ENCODE measurements at regions not wholly inside any gene's neighbourhood (a gene's known extent, or its start where the extent isn't known, plus 50 kb on each side); places are given as distances from the start of the nearest gene placed in this dataset.

- DNase-seq (ENCODE audit: extremely low spot score) = no peak
Measured at GRCh38 chr2:204251998-204252376, 293.3 kb upstream of the PARD3B start.

GRCh38 chr2:204255071-204255470, 290.2 kb upstream of the PARD3B start:
- Histone ChIP-seq H3K27ac (replicated peaks in 1 of 4) (no peak overlapping the region), H3K4me1 (peaks cover 0 to 9% (median 5%) of the 10 kb centered on the region in 4 donors), H3K36me3 (no peaks in the 10 kb centered on the region), H3K27me3 (no peaks in the 10 kb centered on the region), H3K4me3 (no peak overlapping the region), H3K9me3 (no peaks in the 10 kb centered on the region)
- intact Hi-C loops (cut with DNase I) = loop anchor here (5.0 kb wide), 1 partner anchor 1422 kb away; no protein-coding TSS in a partner anchor
- 77% methylated on average over 5 of the region's 5 CpGs for WGBS
- TF ChIP-seq POLR2AphosphoS5 (IDR thresholded peaks at IDR 0.05) = no peak
- no peak for TF ChIP-seq CTCF (IDR thresholded peaks at IDR 0.05)
- no peak for TF ChIP-seq POLR2A (IDR thresholded peaks at IDR 0.05; ENCODE audit: low read depth)
- TF ChIP-seq EP300 (IDR thresholded peaks at IDR 0.05) = no peak
- no peak for DNase-seq (ENCODE audit: extremely low spot score)

More at GRCh38 chr2:204251998-204252376, 293.3 kb upstream of the PARD3B start:
- intact Hi-C loops (cut with DNase I) = no loop called here
- no peak overlapping the region for H3K27ac ChIP-seq (replicated peaks in 1 of 4)
- 85% methylated on average over 11 of the region's 11 CpGs for WGBS
- H3K4me1 ChIP-seq = peaks cover 0 to 4% (median 0%) of the 10 kb centered on the region in 4 donors
- no peak overlapping the region for H3K4me3 ChIP-seq
- no peaks in the 10 kb centered on the region for H3K36me3 ChIP-seq
- TF ChIP-seq POLR2AphosphoS5 (IDR thresholded peaks at IDR 0.05) (no peak), POLR2A (IDR thresholded peaks at IDR 0.05; ENCODE audit: low read depth) (no peak), CTCF (IDR thresholded peaks at IDR 0.05) (no peak), EP300 (IDR thresholded peaks at IDR 0.05) (no peak)
- no peaks in the 10 kb centered on the region for H3K27me3 ChIP-seq
- H3K9me3 ChIP-seq = no peaks in the 10 kb centered on the region

- intact Hi-C loops (cut with DNase I) = loop anchor here (5.0 kb wide), 1 partner anchor 1422 kb away; no protein-coding TSS in a partner anchor
- H3K36me3 ChIP-seq = no peaks in the 10 kb centered on the region
- no peak for DNase-seq (ENCODE audit: extremely low spot score)
- H3K4me1 ChIP-seq = peaks cover 0 to 13% (median 10%) of the 10 kb centered on the region in 4 donors
- no peaks in the 10 kb centered on the region for H3K9me3 ChIP-seq
- TF ChIP-seq CTCF (IDR thresholded peaks at IDR 0.05) (no peak), POLR2A (IDR thresholded peaks at IDR 0.05; ENCODE audit: low read depth) (no peak), POLR2AphosphoS5 (IDR thresholded peaks at IDR 0.05) (no peak), EP300 (IDR thresholded peaks at IDR 0.05) (no peak)
- WGBS = 71% methylated on average over 2 of the region's 2 CpGs
- H3K27me3 ChIP-seq = no peaks in the 10 kb centered on the region
- H3K4me3 ChIP-seq = no peak overlapping the region
- no peak overlapping the region for H3K27ac ChIP-seq (replicated peaks in 1 of 4)
Measured at GRCh38 chr2:204255526-204255925, 289.7 kb upstream of the PARD3B start.

GRCh38 chr2:204257781-204258180, 287.5 kb upstream of the PARD3B start:
- Histone ChIP-seq H3K4me1 (peaks cover 0 to 22% (median 21%) of the 10 kb centered on the region in 4 donors), H3K27ac (replicated peaks in 1 of 4) (no peak overlapping the region), H3K36me3 (no peaks in the 10 kb centered on the region), H3K9me3 (no peaks in the 10 kb centered on the region), H3K4me3 (no peak overlapping the region), H3K27me3 (no peaks in the 10 kb centered on the region)
- DNase-seq (ENCODE audit: extremely low spot score) = no peak
- TF ChIP-seq POLR2AphosphoS5 (IDR thresholded peaks at IDR 0.05) (no peak), CTCF (IDR thresholded peaks at IDR 0.05) (no peak), POLR2A (IDR thresholded peaks at IDR 0.05; ENCODE audit: low read depth) (no peak), EP300 (IDR thresholded peaks at IDR 0.05) (no peak)
- intact Hi-C loops (cut with DNase I) = loop anchor here (5.0 kb wide), 1 partner anchor 1420 kb away; no protein-coding TSS in a partner anchor
- 95% methylated on average over 5 of the region's 5 CpGs for WGBS

- intact Hi-C loops (cut with DNase I) = loop anchor here (5.0 kb wide), 1 partner anchor 1418 kb away; no protein-coding TSS in a partner anchor
- TF ChIP-seq CTCF (IDR thresholded peaks at IDR 0.05) = no peak
- no peak for TF ChIP-seq EP300 (IDR thresholded peaks at IDR 0.05)
- no peak for TF ChIP-seq POLR2A (IDR thresholded peaks at IDR 0.05; ENCODE audit: low read depth)
- no peak for TF ChIP-seq POLR2AphosphoS5 (IDR thresholded peaks at IDR 0.05)
- peaks cover 0 to 22% (median 21%) of the 10 kb centered on the region in 4 donors for H3K4me1 ChIP-seq
- no peaks in the 10 kb centered on the region for H3K36me3 ChIP-seq
- no peak overlapping the region for H3K4me3 ChIP-seq
- H3K9me3 ChIP-seq = no peaks in the 10 kb centered on the region
- H3K27me3 ChIP-seq = no peaks in the 10 kb centered on the region
- H3K27ac ChIP-seq (replicated peaks in 1 of 4) = no peak overlapping the region
- DNase-seq (ENCODE audit: extremely low spot score) = no peak
Measured at GRCh38 chr2:204258890-204259289, 286.4 kb upstream of the PARD3B start.

Measured in esophagus muscularis mucosa (tissue), 4 donors.